AG10803 (cell line): ENCODE measurements at regions not wholly inside any gene's neighbourhood (a gene's known extent, or its start where the extent isn't known, plus 50 kb on each side); places are given as distances from the start of the nearest gene placed in this dataset.

Experiments used
- DNase-seq: peaks from one replicate; pipeline ENCODE4 v3.0.0; 2010; ENCODE audit warnings: low read depth
- H3K4me3 ChIP-seq: 2 replicates; pipeline ENCODE4 v1.5.1; 2011; ENCODE audit warnings: mild to moderate bottlenecking, low read length, control low read depth
- CTCF ChIP-seq: conservative IDR thresholded peaks from 2 replicates; pipeline ENCODE4 v1.5.1; 2011; ENCODE audit warnings: mild to moderate bottlenecking, low read length, control low read depth, inconsistent platforms

GRCh38 chr6:19991176-19991575, 154.0 kb downstream of the ID4 start:
- no peak for DNase-seq
- no peak for TF ChIP-seq CTCF
- H3K4me3 ChIP-seq: no peak overlapping the region

- TF ChIP-seq CTCF: no peak
- no peak overlapping the region for H3K4me3 ChIP-seq
- no peak for DNase-seq
Measured at GRCh38 chr6:19994909-19995308, 157.7 kb downstream of the ID4 start.

GRCh38 chr6:19995575-19996257, 158.5 kb downstream of the ID4 start:
- TF ChIP-seq CTCF: no peak

GRCh38 chr6:19997104-19997503, 159.9 kb downstream of the ID4 start:
- no peak for TF ChIP-seq CTCF
- no peak for DNase-seq
- no peak overlapping the region for H3K4me3 ChIP-seq

More at GRCh38 chr6:19995575-19996257, 158.5 kb downstream of the ID4 start:
- no peak for DNase-seq
- H3K4me3 ChIP-seq: no peak overlapping the region

GRCh38 chr6:19998541-19998940, 161.4 kb downstream of the ID4 start:
- H3K4me3 ChIP-seq: no peak overlapping the region
- no peak for DNase-seq
- TF ChIP-seq CTCF: no peak

- no peak overlapping the region for H3K4me3 ChIP-seq
- TF ChIP-seq CTCF: no peak
- DNase-seq: no peak
Measured at GRCh38 chr6:19999319-20000191, 162.4 kb downstream of the ID4 start.

- TF ChIP-seq CTCF: no peak
- no peak overlapping the region for H3K4me3 ChIP-seq
- no peak for DNase-seq
Measured at GRCh38 chr6:20001286-20001685, 164.1 kb downstream of the ID4 start.
